ENCODE measurements at regions not wholly inside any gene's neighbourhood (a gene's known extent, or its start where the extent isn't known, plus 50 kb on each side); places are given as distances from the start of the nearest gene placed in this dataset.

DNA sequence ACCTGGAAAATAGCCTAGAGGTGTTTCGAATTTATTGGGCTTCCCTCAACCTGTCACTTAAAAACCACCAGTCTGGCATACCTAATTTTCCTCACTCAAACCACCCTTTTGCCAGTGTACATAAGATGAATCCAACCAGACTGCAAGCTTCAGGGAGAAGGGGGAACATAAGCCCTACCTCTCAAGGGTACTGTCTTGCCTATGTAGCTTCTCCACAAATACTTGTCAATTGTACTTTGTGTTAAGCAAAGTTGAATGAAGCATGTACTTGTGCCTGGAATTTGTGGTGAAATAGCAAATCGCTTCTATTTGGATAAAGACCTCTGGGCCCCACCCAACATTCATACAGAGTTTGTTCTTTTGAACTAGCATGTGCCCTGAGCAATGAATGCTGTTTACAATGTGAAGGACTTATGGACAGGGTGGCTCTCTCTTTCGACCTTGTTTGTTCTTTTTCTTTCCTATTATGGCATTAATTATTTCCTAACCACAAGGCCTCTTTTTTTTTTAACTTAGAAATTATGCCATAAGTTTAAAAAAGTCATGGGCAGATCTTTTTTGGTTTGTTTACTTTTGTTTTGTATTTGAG is 580.2 kb downstream of the EBF1 start:
- Mint-ChIP-seq H3K27ac (ENCODE audit: unreplicated experiment) (peak overlapping the region; percentile 31), H3K4me3 (ENCODE audit: unreplicated experiment) (no peak overlapping the region), H3K27me3 (ENCODE audit: unreplicated experiment) (no peaks in the 10 kb centered on the region), H3K9me3 (ENCODE audit: unreplicated experiment) (no peaks in the 10 kb centered on the region), H3K36me3 (ENCODE audit: unreplicated experiment) (no peaks in the 10 kb centered on the region), H3K4me1 (ENCODE audit: unreplicated experiment) (peaks cover 25% of the 10 kb centered on the region)
- no peak for DNase-seq (ENCODE audit: extremely low spot score, unreplicated experiment)
- TF ChIP-seq, protein P1, sequence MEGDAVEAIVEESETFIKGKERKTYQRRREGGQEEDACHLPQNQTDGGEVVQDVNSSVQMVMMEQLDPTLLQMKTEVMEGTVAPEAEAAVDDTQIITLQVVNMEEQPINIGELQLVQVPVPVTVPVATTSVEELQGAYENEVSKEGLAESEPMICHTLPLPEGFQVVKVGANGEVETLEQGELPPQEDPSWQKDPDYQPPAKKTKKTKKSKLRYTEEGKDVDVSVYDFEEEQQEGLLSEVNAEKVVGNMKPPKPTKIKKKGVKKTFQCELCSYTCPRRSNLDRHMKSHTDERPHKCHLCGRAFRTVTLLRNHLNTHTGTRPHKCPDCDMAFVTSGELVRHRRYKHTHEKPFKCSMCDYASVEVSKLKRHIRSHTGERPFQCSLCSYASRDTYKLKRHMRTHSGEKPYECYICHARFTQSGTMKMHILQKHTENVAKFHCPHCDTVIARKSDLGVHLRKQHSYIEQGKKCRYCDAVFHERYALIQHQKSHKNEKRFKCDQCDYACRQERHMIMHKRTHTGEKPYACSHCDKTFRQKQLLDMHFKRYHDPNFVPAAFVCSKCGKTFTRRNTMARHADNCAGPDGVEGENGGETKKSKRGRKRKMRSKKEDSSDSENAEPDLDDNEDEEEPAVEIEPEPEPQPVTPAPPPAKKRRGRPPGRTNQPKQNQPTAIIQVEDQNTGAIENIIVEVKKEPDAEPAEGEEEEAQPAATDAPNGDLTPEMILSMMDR (IDR thresholded peaks at IDR 0.05), result no peak

GRCh38 chr5:158516521-158516920 is 583.2 kb downstream of the EBF1 start:
- no peak overlapping the region for H3K27ac Mint-ChIP-seq (ENCODE audit: unreplicated experiment)
- no peaks in the 10 kb centered on the region for H3K9me3 Mint-ChIP-seq (ENCODE audit: unreplicated experiment)
- no peaks in the 10 kb centered on the region for H3K36me3 Mint-ChIP-seq (ENCODE audit: unreplicated experiment)
- no peak overlapping the region for H3K4me3 Mint-ChIP-seq (ENCODE audit: unreplicated experiment)
- no peak for DNase-seq (ENCODE audit: extremely low spot score, unreplicated experiment)
- peaks cover 14% of the 10 kb centered on the region for H3K4me1 Mint-ChIP-seq (ENCODE audit: unreplicated experiment)
- TF ChIP-seq, protein P1 (IDR thresholded peaks at IDR 0.05), result no peak
- H3K27me3 Mint-ChIP-seq (ENCODE audit: unreplicated experiment), result no peaks in the 10 kb centered on the region

- Mint-ChIP-seq H3K4me3 (ENCODE audit: unreplicated experiment) (no peak overlapping the region), H3K27ac (ENCODE audit: unreplicated experiment) (no peak overlapping the region), H3K36me3 (ENCODE audit: unreplicated experiment) (no peaks in the 10 kb centered on the region), H3K9me3 (ENCODE audit: unreplicated experiment) (no peaks in the 10 kb centered on the region), H3K4me1 (ENCODE audit: unreplicated experiment) (peaks cover 14% of the 10 kb centered on the region), H3K27me3 (ENCODE audit: unreplicated experiment) (no peaks in the 10 kb centered on the region)
- no peak for DNase-seq (ENCODE audit: extremely low spot score, unreplicated experiment)
- TF ChIP-seq, protein P1 (IDR thresholded peaks at IDR 0.05), result no peak
These were observed 584.7 kb downstream of the EBF1 start for GRCh38 chr5:158514986-158515359.

DNA sequence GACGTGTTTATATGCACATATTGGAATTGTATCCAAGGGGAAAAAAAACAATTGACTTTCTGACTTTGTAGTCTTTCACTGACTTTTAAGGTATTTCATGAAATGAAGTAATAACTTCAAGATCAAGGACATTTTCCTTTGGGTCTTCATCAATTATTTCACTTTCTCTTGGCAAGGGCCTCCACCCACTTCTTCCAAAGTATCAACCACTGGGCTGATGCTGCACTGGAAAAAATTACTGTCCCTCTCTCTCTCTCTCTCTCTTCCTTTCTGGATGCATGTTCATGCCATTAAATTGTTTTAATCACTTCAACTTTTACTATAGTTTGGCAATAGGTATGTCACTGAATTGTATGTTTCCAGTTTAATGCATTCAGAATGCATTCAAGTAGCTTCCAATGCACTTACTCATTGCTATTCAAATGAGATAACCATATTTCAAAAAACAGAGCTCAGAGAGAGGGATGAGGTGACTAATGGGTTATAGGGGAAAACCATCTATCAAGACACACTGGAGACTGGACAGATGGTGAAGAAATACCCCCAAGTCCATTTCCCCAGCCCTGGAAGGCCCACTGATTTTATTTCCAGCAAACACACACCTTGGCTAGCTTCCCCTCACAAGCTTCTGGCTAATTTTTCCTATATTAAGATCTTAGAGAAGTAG is 585.3 kb downstream of the EBF1 start:
- Mint-ChIP-seq H3K27ac (ENCODE audit: unreplicated experiment) (no peak overlapping the region), H3K9me3 (ENCODE audit: unreplicated experiment) (no peaks in the 10 kb centered on the region), H3K27me3 (ENCODE audit: unreplicated experiment) (no peaks in the 10 kb centered on the region), H3K4me3 (ENCODE audit: unreplicated experiment) (no peak overlapping the region), H3K4me1 (ENCODE audit: unreplicated experiment) (peaks cover 10% of the 10 kb centered on the region), H3K36me3 (ENCODE audit: unreplicated experiment) (no peaks in the 10 kb centered on the region)
- TF ChIP-seq, protein P1 (IDR thresholded peaks at IDR 0.05), result no peak
- no peak for DNase-seq (ENCODE audit: extremely low spot score, unreplicated experiment)

DNA sequence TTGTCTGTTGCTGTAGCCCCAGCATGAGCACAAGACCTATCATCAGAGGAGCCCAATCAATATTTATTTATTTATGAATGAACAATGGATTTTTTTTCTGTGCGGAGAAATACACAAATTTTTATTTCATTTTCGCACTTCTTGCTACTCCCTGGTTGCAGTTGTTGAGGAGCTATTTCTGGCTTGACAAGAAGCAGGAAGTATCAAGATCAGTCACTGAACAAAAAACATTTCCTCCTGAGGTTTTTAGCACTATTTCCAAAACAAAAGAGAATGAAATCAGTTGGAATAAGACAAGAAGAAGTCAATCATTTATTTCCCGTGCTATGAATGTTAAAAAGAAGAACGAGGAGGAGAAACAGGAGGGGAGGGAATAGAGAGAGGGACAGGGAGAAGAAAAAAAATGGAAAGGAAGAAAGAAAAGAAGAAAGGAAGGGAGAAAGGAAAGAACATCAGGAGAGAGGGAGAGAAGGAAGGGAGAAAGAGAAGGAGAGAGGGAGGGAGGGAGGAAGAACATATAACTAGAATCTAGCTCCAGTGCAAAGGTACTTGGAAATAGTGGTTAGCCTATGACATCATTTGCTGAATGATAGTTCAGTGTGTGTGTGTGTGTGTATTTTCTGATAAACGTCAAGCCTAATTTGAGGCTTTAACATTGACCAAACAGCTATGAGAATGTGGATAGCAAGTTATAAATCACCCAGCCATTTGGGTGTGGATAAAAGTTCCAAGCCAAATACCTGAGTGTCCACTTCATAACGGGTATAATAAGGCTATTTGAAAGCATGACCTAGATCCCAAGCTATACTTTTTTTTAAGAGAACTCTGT is 586.0 kb downstream of the EBF1 start:
- no peaks in the 10 kb centered on the region for H3K27me3 Mint-ChIP-seq (ENCODE audit: unreplicated experiment)
- H3K27ac Mint-ChIP-seq (ENCODE audit: unreplicated experiment), result peak overlapping the region; percentile 53
- no peaks in the 10 kb centered on the region for H3K9me3 Mint-ChIP-seq (ENCODE audit: unreplicated experiment)
- no peak overlapping the region for H3K4me3 Mint-ChIP-seq (ENCODE audit: unreplicated experiment)
- DNase-seq (ENCODE audit: extremely low spot score, unreplicated experiment), result no peak
- TF ChIP-seq, protein P1 (IDR thresholded peaks at IDR 0.05), result no peak
- no peaks in the 10 kb centered on the region for H3K36me3 Mint-ChIP-seq (ENCODE audit: unreplicated experiment)
- H3K4me1 Mint-ChIP-seq (ENCODE audit: unreplicated experiment), result peaks cover 7% of the 10 kb centered on the region
